ENCODE measurements at regions not wholly inside any gene's neighbourhood (a gene's known extent, or its start where the extent isn't known, plus 50 kb on each side); places are given as distances from the start of the nearest gene placed in this dataset.

DNA sequence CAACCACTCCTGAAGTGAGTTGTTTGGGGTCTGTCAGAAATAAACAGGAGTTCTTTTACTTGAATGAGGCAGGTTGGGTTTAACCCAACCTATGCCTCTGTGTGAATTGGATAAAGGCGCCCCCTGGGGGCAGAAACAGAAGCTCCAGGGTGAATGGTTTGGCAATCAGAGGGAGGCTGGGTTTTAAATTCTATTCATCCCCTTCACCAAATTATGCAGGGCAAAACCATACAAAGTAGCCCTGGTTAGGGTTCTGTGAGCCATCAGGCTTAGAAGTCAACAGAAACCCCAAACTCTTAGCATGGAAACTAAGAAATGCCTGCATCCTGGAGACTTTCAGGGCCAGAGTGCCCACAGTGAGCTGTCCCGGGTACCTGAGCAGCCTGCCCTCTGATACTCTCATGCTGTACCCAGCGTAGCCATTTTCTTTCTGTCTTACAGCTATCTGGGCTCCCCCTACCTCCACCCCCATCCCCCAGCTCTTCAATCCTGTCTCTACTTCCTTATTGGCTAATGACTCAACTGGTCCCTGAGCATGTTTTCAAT lies 241.5 kb downstream of the ICOS start:
- peak; percentile 14 to 43 for DNase-seq (ENCODE audit: low read depth in 2 of 2)

DNA sequence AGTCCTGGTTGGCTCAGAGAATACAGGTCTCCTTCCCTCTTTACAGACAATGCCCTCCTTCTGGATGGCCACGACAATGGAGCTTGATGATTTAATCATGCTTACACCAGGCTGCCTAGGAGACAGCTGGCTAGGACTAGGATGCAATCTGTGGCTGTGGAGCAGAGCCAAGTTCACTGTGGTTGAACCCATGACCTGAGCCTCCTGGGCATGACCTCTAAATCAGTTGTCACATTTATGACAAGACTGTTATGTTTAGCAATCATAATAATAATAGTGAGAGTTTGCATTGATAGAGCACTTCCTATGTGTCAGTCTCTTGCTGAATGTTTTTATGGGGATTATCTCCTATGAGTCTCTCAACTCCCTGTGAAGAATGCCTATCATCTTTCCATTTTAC lies 244.1 kb downstream of the ICOS start:
- DNase-seq (ENCODE audit: low read depth in 2 of 2): no peak

DNA sequence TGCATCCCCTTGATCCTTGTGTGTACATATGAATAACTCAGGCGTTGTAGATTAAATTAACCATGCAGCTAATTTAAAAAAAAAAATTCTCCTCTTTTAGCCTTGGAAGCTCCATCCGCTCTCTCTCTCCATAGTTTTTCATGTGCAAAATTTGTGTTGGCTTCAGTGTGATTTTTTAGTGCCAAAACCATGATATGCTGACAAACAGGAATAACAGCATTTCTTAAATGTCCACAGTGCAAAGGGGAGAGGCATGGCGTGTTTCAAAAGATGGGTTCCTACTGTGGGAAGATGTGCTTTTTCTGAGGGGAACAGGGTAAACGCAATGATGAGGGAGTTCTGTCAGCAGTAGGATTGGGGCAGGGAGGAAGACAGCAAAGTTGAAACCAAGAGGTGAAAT lies 247.0 kb downstream of the ICOS start:
- DNase-seq (ENCODE audit: low read depth in 2 of 2): no peak

DNA sequence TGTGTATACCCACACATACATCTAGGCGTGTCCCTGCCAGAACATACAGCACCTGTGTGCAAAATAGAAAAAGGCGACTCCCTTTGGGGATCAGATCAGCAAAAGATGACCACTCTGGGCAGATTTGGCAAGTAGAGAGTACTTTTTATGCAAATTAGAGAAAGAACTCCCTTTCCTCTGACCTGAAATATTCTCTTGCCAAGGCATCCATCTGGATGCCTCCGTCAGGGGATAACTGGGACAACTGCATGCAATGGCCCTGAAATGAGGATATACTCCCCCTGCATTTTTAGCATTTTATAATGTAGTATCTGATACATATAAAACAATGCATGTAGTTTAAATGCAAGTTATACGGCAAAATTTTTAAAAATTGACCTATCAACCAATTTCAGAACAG lies 247.7 kb downstream of the ICOS start:
- no peak for DNase-seq (ENCODE audit: low read depth in 2 of 2)

DNA sequence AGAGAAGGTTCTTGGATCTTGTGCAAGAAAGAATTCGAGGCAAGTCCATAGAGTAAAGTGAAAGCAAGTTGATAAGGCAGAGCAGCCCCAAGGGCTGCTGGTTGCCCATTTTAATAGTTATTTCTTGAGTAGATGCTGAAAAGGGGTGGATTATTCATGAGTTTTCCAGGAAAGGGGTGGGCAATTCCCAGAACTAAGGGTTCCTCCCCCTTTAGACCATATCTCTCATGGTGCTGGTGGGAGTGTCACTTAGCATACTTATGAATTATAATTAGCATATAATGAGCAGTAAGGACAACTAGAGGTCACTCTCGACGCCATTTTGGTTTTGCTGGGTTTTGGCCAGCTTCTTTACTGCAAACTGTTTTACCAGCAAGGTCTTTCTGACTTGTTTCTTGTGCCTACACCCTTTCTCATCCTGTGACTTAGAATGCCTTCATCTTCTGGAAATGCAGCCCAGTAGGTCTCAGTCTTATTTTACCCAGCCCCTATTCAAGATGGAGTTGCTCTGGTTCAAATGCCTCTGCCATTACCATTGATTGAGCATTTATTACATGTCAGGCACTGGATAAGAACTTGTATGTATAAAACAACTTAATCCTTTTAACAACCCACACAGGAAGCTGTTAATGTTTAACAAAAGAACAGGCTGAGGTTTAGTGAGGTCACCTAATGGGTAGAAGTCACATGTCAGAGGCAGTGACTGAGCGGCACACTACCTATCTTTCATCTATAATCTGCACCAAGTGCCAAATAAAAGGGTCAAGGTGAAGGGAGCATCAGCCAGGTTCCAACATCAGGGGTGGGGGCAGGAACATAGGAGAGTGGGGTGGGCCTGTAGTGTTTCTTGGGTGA lies 250.9 kb downstream of the ICOS start:
- no peak for DNase-seq (ENCODE audit: low read depth in 2 of 2)

DNA sequence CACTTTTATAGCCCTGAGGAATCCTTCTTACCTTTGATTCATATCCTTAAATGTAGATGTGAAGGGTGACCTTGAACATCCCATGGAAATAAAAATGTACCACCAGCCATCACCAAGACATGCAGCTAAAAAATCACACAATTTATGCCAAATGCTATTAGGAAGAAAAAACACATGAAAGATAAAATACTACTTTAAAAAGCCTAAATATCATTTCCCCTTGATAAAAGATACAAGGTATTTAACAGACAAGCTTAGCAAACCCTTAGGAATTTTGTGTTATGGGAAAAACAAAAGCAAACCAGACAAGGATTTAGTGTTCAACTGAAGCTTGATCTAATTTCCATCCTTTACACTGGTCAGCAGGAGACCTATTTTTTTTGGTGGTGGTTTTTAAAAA lies 255.0 kb downstream of the ICOS start:
- DNase-seq (ENCODE audit: low read depth in 2 of 2): no peak

DNA sequence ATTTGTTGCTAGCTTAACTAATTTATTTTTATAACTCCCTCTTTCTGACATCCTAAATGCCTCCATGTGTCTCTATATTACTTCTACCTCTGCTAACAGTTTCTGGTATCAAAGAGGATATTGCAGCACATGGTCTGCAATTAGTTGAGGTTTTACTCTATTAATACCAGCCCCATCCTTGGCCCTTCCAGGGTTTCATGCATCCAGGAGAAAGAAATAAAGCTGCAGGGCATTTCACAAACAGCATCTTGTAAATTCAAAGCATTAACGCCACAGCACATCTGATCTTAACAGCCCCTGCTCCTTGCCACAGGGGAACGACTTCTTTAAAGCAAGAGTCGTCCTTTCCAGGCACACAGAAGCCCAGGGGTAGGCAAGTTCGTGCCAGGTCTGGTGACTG lies 258.9 kb downstream of the ICOS start:
- DNase-seq (ENCODE audit: low read depth in 2 of 2): no peak

DNA sequence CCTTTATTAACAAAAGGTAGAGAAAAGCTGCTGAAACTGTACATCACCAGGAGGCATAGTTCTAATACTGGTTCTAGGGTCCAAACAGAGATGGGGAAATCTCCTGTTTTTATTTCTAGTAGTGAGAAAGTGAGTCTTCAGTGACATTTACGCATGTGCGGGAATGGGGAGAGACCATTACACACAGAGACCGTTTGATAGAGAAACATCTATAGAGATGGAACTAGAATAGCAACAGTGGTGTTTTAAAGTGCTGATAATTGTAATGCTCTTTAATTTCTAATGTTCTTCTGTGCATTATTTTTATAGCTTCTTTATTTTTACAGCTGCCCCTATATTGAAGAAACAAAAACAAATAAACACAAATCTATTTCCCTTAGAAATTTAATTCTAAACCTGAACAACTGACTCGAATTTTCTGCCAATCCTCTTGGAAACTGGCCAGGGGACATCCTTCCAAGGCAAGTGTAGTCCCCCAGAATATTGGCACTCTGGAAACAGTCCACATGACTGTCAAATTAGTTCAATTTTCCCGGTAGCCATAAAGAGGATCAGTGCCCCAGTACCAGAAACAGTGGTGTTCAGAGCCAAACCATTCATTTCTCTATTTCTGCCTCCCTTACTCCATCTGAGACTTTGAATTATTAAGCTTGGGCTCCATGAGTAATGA lies 260.9 kb downstream of the ICOS start:
- DNase-seq (ENCODE audit: low read depth in 2 of 2): no peak

DNA sequence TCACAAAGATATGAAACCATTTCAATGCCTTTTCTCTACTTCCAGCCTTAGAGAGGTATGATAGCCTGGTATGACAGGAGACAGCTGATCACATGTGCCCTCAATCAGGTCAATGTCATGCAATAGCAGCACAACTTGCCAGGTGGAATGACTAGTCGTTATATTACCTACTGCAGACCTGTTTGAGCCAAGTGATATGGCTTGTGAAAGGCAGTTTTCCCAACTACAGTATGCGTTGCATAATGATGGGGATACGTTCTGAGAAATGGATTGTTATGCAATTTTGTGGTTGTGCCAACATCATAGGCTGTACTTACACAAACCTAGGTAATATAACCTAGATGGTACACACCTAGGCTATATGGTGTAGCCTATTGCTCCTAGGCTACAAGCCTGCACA lies 262.8 kb downstream of the ICOS start:
- DNase-seq (ENCODE audit: low read depth in 2 of 2): no peak

DNA sequence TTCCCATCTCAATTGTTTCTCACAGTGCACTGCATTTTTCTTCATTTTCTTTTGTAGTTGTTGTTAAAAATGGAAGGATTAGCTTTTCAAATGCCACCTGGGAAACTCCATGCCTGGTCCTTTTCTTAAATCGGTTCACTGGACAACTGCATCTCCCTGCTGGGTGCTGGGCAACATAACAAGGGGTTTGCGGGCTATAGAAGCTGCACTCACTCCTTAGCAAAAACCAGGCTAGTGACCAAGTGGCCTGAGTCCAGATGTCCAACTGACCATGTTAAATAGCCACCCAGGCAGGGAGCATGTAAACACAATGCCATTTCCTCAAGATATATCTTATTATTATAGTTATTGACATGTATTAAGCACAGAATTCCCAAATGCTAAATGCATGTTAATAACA lies 264.9 kb downstream of the ICOS start:
- DNase-seq (ENCODE audit: low read depth in 2 of 2): no peak

DNA sequence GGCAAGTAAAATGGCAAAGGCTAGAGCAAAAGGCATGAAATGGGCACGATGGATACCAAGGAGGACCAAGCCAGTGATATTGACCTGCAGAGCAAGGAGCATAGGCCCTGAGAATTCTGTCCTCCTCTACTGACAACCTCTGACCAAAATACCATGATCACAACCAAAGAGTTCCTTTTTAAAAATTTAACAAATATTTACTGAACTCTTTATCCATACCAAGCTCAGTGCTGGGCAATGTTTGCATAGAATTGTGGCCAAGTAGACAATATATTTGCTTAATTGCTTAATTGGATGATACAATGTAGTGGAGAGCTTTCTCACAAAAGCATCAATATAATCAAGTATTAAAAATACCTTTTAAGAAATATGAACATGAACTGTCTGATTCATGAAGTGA lies 265.7 kb downstream of the ICOS start:
- no peak for DNase-seq (ENCODE audit: low read depth in 2 of 2)

DNA sequence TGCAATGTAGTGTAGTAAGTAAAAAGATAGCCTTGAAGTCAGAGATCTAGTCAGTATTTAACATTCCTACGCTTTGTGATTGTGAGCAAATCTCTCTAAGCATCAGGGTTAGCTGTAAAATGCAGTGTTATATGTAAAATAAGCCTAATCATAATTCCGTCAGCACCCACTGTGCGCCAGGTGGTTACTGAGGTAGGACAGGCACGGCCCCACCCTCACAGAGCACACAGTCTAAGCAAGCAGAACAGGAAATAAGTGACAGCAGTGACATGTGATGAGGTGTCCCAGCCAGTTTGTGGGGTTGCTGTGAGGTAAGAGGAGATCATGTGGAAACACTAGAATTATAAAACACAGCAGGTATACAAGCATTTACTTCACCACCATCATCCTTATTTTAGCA lies 267.1 kb downstream of the ICOS start:
- no peak for DNase-seq (ENCODE audit: low read depth in 2 of 2)

DNA sequence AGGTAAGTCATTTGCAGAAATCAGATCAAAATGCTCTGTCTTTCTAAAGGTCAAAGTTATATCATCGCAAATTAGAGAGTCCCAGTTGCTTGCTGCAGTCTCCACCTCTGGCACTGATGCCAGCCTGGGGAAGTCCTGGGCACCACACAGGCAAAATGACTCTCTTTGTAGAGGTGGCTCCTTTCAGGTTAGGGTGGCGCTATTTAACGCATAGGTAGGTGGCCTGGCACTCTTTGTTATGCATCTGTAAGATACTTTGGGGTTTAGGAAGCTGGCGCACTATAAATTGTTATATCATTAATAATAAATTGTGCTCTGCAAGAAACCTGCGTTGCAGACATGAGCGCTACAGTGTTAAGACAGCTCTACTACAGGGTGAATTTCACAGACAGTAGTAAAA lies 268.5 kb downstream of the ICOS start:
- DNase-seq (ENCODE audit: low read depth in 2 of 2): no peak

DNA sequence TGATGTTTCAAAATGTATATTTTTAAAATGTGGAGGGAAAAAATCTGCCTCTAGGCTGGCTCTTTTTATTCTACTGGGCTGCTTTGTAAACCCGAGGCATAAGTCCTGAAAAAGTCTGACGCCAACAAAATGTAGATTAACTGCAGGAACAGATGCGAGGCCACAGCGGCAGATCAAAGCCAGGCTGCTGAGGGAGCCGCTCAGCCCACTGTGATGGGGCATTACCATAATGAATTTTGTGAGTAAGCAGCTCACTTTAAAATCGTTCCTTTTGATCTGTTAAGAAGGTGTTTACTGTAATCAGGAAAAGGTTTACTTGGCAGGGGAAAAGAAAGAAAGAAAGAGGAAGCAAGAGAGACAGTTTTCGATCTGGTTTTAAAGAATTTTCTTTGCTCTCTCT lies 269.0 kb downstream of the ICOS start:
- DNase-seq (ENCODE audit: low read depth in 2 of 2): no peak

DNA sequence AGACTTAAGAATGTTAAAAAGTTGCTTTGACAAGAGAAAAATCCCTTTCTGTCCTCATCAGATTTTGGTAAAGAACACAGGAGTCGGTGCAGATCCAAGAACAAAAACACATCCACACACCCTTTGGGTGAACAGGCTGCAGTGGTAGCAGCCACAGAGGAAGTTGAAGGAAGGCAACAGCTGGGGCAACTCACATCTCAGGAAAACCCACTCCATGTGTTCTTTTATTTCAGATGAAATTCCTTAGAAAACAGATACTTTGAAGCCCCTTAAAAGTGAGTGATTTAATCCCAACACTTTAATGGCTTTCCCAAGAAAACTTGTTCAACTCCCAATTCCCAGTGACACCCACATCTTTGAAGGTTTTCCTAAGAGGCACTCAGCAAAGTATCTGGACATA lies 271.3 kb downstream of the ICOS start:
- no peak for DNase-seq (ENCODE audit: low read depth in 2 of 2)

DNA sequence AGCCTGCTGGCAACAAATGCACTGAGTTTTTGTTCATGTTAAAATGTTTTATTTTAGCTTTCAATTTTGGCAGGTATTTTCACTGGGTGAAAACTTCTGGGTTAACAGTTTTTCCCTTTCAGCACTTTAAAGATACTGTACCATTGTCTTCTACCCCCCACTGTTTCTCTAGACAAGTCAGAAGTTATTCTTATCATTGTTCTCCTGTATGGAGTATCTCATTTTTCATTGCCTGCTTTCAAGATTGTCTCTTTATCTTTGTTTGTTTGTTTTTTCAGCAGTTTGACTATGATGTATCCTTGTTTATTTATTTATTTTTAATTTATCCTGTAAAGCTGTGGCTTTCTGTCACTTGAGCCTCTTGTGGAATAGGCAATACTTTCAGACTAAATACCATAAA lies 277.0 kb downstream of the ICOS start:
- DNase-seq (ENCODE audit: low read depth in 2 of 2): no peak

DNA sequence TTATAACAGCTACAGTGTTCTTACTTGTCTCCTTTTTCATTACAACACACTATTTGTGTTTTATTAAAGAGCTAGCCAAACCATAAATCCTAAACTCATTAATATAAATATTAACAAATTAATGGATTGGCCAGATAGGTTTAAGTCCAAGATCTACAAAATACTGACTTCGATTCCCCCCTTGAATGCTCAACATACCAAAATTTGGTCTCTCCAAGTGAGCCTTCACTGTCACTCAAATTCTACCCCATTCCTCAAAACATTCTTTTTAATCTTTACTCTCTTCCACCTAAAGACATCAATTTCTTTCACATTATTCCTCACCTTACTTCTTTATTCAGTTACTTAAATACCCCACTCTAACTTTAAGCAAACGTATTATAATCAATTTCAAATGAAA lies 281.5 kb downstream of the ICOS start:
- no peak for DNase-seq (ENCODE audit: low read depth in 2 of 2)

DNA sequence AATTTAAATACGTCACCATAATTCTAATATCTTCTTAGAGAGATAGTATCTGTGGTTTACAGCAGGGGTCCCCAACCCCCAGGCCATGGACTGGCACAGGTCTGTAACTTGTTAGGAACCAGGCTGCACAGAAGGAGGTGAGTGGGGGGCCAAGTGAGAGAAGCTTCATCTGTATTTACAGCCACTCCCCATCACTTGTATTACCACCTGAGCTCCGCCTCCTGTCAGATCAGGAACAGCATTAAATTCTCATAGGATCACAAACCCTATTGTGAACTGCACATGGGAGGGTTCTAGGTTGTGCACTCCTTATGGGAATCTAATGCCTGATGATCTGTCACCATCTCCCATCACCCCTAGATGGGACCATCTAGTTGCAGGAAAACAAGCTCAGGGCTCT lies 282.6 kb downstream of the ICOS start:
- DNase-seq (ENCODE audit: low read depth in 2 of 2): no peak

DNA sequence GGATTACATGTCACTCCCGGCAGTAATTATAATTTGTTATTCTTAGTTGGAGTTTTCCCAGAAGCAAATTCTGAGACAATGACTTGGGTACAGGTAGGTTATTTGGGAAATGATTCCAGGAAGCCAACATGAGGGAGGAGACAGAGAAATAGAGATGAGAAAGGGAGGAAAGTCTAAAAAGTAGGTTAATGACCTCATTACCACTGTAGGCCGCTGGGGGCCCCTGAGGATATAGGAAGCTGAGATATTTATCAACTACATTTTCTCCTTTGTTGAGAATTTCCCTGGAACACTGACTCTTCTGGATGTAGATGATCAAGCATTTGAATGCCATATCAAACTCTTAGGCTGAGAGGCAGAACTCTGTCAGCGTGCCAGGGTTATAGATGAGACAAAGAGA lies 284.3 kb downstream of the ICOS start:
- DNase-seq (ENCODE audit: low read depth in 2 of 2): no peak

DNA sequence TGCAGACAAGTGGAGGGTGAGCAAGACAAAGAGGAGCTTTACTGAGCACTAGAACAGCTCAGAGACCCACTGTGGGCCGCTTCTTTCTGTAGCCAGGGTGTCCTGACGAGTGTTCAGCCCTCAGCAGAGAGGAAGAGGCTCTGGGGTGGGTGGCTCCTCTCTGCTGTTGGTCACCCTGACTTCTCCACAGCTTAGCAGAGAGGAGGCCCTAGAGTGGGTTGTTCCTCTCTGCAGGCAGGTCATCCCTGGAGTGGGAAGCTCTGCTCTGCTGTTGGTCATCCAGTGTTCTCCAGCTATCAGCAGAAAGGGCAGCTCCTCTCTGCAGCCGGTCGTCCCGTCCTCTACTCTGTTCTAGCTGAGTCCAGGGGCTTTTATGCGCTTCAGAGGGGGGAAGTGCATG lies 286.5 kb downstream of the ICOS start:
- DNase-seq (ENCODE audit: low read depth in 2 of 2): no peak

DNA sequence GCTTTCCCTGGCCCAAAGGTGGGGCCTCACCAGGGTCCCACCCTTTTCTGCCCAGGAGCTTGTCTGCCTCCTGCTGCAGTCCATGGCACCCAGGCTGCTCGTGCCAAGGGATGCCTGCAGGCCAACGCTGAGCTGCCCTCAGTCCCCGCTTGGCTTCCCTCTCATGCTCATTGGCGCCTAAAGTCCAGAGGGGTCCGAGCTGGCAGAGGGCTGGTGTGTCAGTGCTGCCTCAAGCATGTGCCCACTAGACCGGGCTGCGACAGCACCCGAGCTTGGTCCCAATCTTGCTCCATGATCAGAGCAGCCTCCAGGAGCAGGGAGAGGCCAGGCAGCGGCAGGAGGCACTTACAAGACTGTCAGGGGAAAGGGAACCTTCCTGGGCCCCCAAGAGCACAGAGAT lies 287.0 kb downstream of the ICOS start:
- DNase-seq (ENCODE audit: low read depth in 2 of 2): no peak

DNA sequence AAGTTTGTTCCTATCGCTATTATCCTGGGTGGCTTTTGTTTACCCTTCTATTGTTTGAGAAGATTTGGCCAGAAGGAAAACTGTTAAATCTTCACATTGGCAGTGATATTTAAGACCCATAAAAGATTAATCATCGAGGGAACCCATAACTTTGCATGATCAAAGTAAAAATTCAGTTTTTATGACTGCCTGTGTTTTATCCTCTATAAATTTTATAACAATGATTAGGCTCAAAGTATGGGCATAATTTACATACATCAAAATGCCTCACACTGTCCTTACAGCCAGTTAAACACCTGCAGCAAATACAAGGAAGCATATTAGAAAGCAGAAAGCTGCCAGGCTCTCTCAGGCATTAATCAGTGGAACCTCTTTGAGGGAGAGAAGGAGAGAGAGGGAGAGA lies 289.1 kb downstream of the ICOS start:
- DNase-seq (ENCODE audit: low read depth in 2 of 2): no peak

DNA sequence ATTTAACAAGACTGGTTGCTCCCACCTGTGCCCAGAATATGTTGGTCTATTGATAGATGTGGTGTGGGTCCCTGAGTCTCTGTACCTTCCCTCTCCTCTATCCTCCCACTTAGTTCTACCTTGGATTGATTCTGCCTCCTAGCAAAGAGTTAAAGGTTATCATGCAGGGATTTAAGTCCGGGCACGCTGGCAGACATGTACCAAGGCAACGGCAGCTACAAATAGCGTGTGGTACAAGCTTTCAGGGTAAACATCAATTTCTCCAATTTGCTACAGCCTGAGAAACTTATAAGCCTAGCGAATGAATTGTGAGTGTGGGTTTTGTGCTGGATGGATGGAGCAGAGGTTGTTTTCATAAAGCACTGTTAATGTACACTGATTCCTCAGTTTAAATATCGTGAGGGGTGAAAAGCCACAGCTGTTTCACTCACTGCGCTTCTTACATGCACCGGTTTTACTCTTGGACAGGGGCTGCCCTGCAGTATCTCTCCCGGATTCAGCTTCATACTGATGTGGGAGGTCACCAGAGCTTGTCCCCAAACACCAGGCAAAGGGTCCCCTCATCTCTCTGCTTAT lies 289.8 kb downstream of the ICOS start:
- no peak for DNase-seq (ENCODE audit: low read depth in 2 of 2)

All from stimulated activated CD8-positive, alpha-beta memory T cell treated with anti-CD3 and anti-CD28 coated beads, Interleukin-2, amount 100 ng/mL, for 1 hour (primary cell).